GM12878 (cell line): ENCODE measurements at regions not wholly inside any gene's neighbourhood (a gene's known extent, or its start where the extent isn't known, plus 50 kb on each side); places are given as distances from the start of the nearest gene placed in this dataset.

Experiments used
- ATAC-seq: fragments of 200-7000 bp; cut with Tn5 transposase; 3 replicates; pipeline ENCODE4 v1.9.1; 2020; ENCODE audit warnings: mild to moderate bottlenecking, moderate library complexity
- BruUV-seq: library from RNA; stranded (reverse); fragments of 400-500 nt; replicated peaks from 2 replicates; lab custom pipeline; 2021; lab: Mats Ljungman, UMichigan
- CTCF ChIA-PET: fragments of 300-600 bp; sonication (Branson Sonifier 250); formaldehyde crosslinking; extraction: SDS; loops from one replicate; lab custom pipeline; 2021; ENCODE audit warnings: inconsistent platforms; lab: Yijun Ruan, JAX
- POLR2A ChIA-PET: fragments of 350-600 bp; formaldehyde crosslinking; extraction: SDS; loops from one replicate; lab custom pipeline; 2021; ENCODE audit warnings: inconsistent platforms; lab: Charles Lee
- RAD21 ChIA-PET: fragments of 300-600 bp; sonication (Branson Sonifier 250); formaldehyde crosslinking; loops from one replicate; lab custom pipeline; 2023; ENCODE audit warnings: antibody characterized with exemption; ENCODE audit not compliant: unreplicated experiment; lab: Charles Lee
- SMC1A ChIA-PET: fragments of 300-600 bp; sonication (Branson Sonifier 250); formaldehyde crosslinking; loops from one replicate; lab custom pipeline; 2023; ENCODE audit not compliant: unreplicated experiment, uncharacterized antibody; lab: Charles Lee
- DNase-seq: peaks from one replicate; pipeline ENCODE4 v3.0.0-alpha.2; 2011; ENCODE audit warnings: low read depth, low spot score
- FAIRE-seq: peaks from 3 replicates; lab custom pipeline; 2011; peaks lifted over from hg19 to GRCh38; lab: Jason Lieb, UNC
- H2AFZ ChIP-seq: 2 replicates; pipeline ENCODE4 v1.6.0; 2011; ENCODE audit warnings: low read depth, low read length, control low read depth; ENCODE audit not compliant: control insufficient read depth
- H3K27ac ChIP-seq: 2 replicates; pipeline ENCODE4 v1.5.1; 2011; ENCODE audit warnings: control low read depth; ENCODE audit not compliant: control insufficient read depth, insufficient read depth
- H3K27me3 ChIP-seq, 2 experiments: replicated peaks in 1 of 2; 2 replicates each; pipeline versions ENCODE4 v1.6.0 to v1.6.1; 2011; ENCODE audit warnings: low read length in 1 of 2; ENCODE audit not compliant: control insufficient read depth in 2 of 2, insufficient read depth in 2 of 2
- H3K36me3 ChIP-seq, 2 experiments: 2 replicates each; pipeline ENCODE4 v1.5.1; 2011; ENCODE audit warnings: low read length in 1 of 2; ENCODE audit not compliant: control insufficient read depth in 2 of 2, insufficient read depth in 2 of 2
- H3K4me1 ChIP-seq: 2 replicates; pipeline ENCODE4 v1.6.1; 2011; ENCODE audit warnings: mild to moderate bottlenecking, low read length, moderate library complexity, mixed read lengths; ENCODE audit not compliant: control insufficient read depth, insufficient read depth
- H3K4me2 ChIP-seq: 2 replicates; pipeline ENCODE4 v1.6.0; 2011; ENCODE audit warnings: control low read depth; ENCODE audit not compliant: control insufficient read depth, insufficient read depth
- H3K4me3 ChIP-seq: fragments of 200-600 bp; sonication (generic); 2 replicates; pipeline ENCODE4 v1.5.1; 2016
- H3K79me2 ChIP-seq: 2 replicates; pipeline ENCODE4 v1.6.0; 2011; ENCODE audit warnings: low read length; ENCODE audit not compliant: control insufficient read depth, insufficient read depth
- H3K9ac ChIP-seq: 2 replicates; pipeline ENCODE4 v1.8.0; 2011; ENCODE audit warnings: low read length, control low read depth, mixed read lengths; ENCODE audit not compliant: control insufficient read depth, insufficient read depth
- H3K9me3 ChIP-seq: replicated peaks from 3 replicates; pipeline ENCODE4 v1.5.1; 2011; ENCODE audit warnings: mild to moderate bottlenecking, low read length; ENCODE audit not compliant: control insufficient read depth, insufficient read depth
- H4K20me1 ChIP-seq: 2 replicates; pipeline ENCODE4 v1.6.0; 2011; ENCODE audit not compliant: control insufficient read depth, insufficient read depth
- BACH1 ChIP-seq: fragments of 450-650 bp; IDR thresholded peaks from 2 replicates; pipeline ENCODE4 v1.6.1; 2017; ENCODE audit warnings: mild to moderate bottlenecking, borderline replicate concordance
- CHD4 ChIP-seq: fragments of 200-600 bp; sonication (generic); IDR thresholded peaks from 2 replicates; pipeline ENCODE4 v1.6.1; 2016; ENCODE audit warnings: mild to moderate bottlenecking
- MTA3 ChIP-seq: IDR thresholded peaks from 2 replicates; pipeline ENCODE4 v1.6.1; 2012; ENCODE audit warnings: low read length, inconsistent platforms, borderline replicate concordance
- NR2F1 ChIP-seq: fragments of 450-650 bp; conservative IDR thresholded peaks from 2 replicates; pipeline ENCODE4 v1.6.1; 2017; ENCODE audit warnings: mild to moderate bottlenecking
- RELA ChIP-seq: fragments of 450-650 bp; IDR thresholded peaks from 2 replicates; pipeline ENCODE4 v1.8.0; 2014; ENCODE audit warnings: borderline replicate concordance; ENCODE audit not compliant: partially characterized antibody
- WGBS: methylation state at CpG from one replicate; pipeline ENCODE4 v1.1.6; 2016; ENCODE audit warnings: low lambda C conversion rate; ENCODE audit not compliant: insufficient replicate concordance, insufficient coverage; ENCODE audit errors: missing lambda C conversion rate; 5-methylcytosine and 5-hydroxymethylcytosine counted together
- in situ Hi-C: fragments of 300-500 bp; cut with MboI; formaldehyde crosslinking; loops from 9 replicates; pipeline ENCODE4 v1.14.3; 2018; ENCODE audit warnings: mixed read lengths
- intact Hi-C: fragments of 100-400 bp; cut with micrococcal nuclease; formaldehyde crosslinking; loops from one replicate; pipeline ENCODE4 v1.14.2; 2022; ENCODE audit not compliant: unreplicated experiment
- TF ChIP-seq, protein P1 (sequence below), 3 experiments: IDR thresholded peaks in 2 of 3; conservative IDR thresholded peaks in 1 of 3; 2 replicates each; pipeline ENCODE4 v1.5.1; 2011; ENCODE audit warnings: low read depth in 3 of 3, low read length in 3 of 3, mild to moderate bottlenecking in 3 of 3, control low read depth in 2 of 3, moderate library complexity in 2 of 3, inconsistent platforms in 1 of 3, mixed read lengths in 1 of 3; ENCODE audit not compliant: control insufficient read depth in 2 of 3, insufficient read depth in 1 of 3; ENCODE audit errors: extremely low read depth in 1 of 3

DNA sequence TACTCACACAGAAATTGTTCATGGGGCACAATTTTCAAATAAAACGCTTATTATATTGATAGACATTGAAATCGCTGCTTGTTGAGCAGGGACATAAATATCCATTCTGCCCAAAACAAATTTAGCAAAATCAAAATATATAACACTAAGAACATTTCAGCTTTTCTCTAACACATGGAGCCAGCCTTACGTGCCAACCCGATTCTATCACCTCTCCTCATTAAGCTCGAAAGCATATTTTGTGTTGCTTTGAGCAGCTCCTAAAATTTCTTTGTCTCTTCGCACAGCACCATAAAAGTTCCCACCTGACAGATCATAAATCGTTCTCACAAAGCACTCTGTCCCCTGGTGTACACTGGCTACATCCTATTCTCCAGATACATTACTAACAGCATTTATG, 1034.4 kb upstream of the KLHL29 start:
- Histone ChIP-seq H4K20me1 (no peaks in the 10 kb centered on the region), H3K79me2 (no peaks in the 10 kb centered on the region), H3K27ac (no peak overlapping the region), H2AFZ (no peak overlapping the region), H3K27me3 (no peaks in the 10 kb centered on the region; a peak in 1 of 4 replicates), H3K9me3 (no peaks in the 10 kb centered on the region), H3K36me3 (no peaks in the 10 kb centered on the region), H3K4me2 (no peak overlapping the region), H3K4me3 (no peak overlapping the region), H3K4me1 (no peaks in the 10 kb centered on the region)
- SMC1A ChIA-PET, result no interaction called here
- POLR2A ChIA-PET, result no interaction called here
- in situ Hi-C loops (no loop called here), intact Hi-C loops (no loop called here)
- FAIRE-seq, result no peak
- DNase-seq, result no peak
- RAD21 ChIA-PET, result no interaction called here
- CTCF ChIA-PET, result no interaction called here
- no TSS peak for BruUV-seq
- WGBS, result 51% methylated on average over 7 of the region's 7 CpGs
- ATAC-seq, result no peak
- no peak for TF ChIP-seq NR2F1
- TF ChIP-seq, protein P1, sequence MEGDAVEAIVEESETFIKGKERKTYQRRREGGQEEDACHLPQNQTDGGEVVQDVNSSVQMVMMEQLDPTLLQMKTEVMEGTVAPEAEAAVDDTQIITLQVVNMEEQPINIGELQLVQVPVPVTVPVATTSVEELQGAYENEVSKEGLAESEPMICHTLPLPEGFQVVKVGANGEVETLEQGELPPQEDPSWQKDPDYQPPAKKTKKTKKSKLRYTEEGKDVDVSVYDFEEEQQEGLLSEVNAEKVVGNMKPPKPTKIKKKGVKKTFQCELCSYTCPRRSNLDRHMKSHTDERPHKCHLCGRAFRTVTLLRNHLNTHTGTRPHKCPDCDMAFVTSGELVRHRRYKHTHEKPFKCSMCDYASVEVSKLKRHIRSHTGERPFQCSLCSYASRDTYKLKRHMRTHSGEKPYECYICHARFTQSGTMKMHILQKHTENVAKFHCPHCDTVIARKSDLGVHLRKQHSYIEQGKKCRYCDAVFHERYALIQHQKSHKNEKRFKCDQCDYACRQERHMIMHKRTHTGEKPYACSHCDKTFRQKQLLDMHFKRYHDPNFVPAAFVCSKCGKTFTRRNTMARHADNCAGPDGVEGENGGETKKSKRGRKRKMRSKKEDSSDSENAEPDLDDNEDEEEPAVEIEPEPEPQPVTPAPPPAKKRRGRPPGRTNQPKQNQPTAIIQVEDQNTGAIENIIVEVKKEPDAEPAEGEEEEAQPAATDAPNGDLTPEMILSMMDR (IDR thresholded peaks at IDR 0.05 in 2 of 3, conservative IDR thresholded peaks at IDR 0.05 in 1 of 3; ENCODE audit: control insufficient read depth in 2 of 3, extremely low read depth in 1 of 3, insufficient read depth in 1 of 3, low read depth in 3 of 3, low read length in 3 of 3), result no peak
- no peak for TF ChIP-seq MTA3
- no peak for TF ChIP-seq BACH1
- no peak for TF ChIP-seq CHD4
- no peak for TF ChIP-seq RELA
- TF ChIP-seq, all 136 proteins: peak for 0
- no peak overlapping the region for H3K9ac ChIP-seq
